ENCODE measurements at regions not wholly inside any gene's neighbourhood (a gene's known extent, or its start where the extent isn't known, plus 50 kb on each side); places are given as distances from the start of the nearest gene placed in this dataset.

GRCh38 chr5:33206962-33207506, 233.7 kb upstream of the TARS1 start:
- TF ChIP-seq CTCF (IDR thresholded peaks at IDR 0.05 in 4 of 5, conservative IDR thresholded peaks at IDR 0.05 in 1 of 5) (no peak), POLR2A (IDR thresholded peaks at IDR 0.05) (no peak)
